ENCODE measurements at regions not wholly inside any gene's neighbourhood (a gene's known extent, or its start where the extent isn't known, plus 50 kb on each side); places are given as distances from the start of the nearest gene placed in this dataset.
"Not testable (repeated sequence)": the region's sequence is repeated elsewhere in the genome, so short reads cannot be mapped to it uniquely, and the experiment has no call there.

DNA sequence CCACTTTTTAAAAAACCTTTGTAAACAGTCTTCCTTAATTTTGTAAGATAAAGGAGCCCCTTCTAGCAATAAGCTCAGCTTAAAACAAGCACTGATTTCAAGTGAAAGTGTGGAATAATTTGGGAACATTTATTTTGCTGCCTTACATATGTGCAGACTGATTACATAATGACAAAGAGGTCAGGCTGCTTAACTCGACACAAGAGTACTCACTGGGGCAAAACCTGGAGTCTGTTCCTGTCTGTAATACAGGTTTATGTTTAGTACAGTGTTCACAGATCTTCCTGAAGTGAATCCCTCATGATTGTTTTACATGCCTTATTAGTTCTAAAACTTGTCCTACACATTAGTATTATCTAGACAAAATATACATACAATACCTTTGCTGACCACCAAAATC, 609.8 kb downstream of the LMO7 start:
- Histone ChIP-seq H3K27ac (ENCODE audit: low read length) (no peak overlapping the region), H3K4me1 (ENCODE audit: low read length) (no peaks in the 10 kb centered on the region), H3K4me3 (ENCODE audit: low read length) (no peak overlapping the region), H3K9ac (ENCODE audit: low read length) (no peak overlapping the region), H4K20me1 (ENCODE audit: insufficient read depth, low read length) (no peaks in the 10 kb centered on the region), H3K36me3 (replicated peaks; ENCODE audit: low read depth, low read length) (no peaks in the 10 kb centered on the region), H3K79me2 (ENCODE audit: low read length) (no peaks in the 10 kb centered on the region), H3K27me3 (ENCODE audit: low read depth, low read length) (no peaks in the 10 kb centered on the region), H3K9me3 (ENCODE audit: insufficient read depth, low read length) (no peaks in the 10 kb centered on the region), H2AFZ (ENCODE audit: low read depth, low read length) (no peak overlapping the region), H3K4me2 (ENCODE audit: low read length) (no peak overlapping the region)
- TF ChIP-seq, protein P1, sequence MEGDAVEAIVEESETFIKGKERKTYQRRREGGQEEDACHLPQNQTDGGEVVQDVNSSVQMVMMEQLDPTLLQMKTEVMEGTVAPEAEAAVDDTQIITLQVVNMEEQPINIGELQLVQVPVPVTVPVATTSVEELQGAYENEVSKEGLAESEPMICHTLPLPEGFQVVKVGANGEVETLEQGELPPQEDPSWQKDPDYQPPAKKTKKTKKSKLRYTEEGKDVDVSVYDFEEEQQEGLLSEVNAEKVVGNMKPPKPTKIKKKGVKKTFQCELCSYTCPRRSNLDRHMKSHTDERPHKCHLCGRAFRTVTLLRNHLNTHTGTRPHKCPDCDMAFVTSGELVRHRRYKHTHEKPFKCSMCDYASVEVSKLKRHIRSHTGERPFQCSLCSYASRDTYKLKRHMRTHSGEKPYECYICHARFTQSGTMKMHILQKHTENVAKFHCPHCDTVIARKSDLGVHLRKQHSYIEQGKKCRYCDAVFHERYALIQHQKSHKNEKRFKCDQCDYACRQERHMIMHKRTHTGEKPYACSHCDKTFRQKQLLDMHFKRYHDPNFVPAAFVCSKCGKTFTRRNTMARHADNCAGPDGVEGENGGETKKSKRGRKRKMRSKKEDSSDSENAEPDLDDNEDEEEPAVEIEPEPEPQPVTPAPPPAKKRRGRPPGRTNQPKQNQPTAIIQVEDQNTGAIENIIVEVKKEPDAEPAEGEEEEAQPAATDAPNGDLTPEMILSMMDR (IDR thresholded peaks at IDR 0.05; ENCODE audit: low read depth, low read length): no peak
- no peak for TF ChIP-seq EZH2phosphoT487 (IDR thresholded peaks at IDR 0.05; ENCODE audit: low read depth)

DNA sequence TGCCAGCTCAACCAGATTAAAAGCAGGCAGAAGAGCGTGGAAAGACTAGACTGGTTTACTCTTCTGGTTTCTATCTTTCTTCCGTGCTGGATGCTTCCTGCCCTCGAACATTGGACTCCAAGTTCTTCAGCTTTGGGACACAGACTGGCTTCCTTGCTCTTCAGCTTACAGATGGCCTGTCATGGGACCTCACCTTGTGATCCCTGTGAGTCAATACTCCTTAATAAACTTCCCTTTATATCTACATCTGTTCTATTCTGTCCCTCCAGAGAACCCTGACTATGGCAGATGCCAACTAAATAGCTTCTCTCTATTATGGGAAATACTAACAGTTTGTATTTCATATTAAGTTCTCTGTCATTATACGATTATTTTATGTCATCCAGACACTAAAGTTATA, 609.1 kb downstream of the LMO7 start:
- no peak overlapping the region for H2AFZ ChIP-seq (ENCODE audit: low read depth, low read length)
- no peak overlapping the region for H3K27ac ChIP-seq (ENCODE audit: low read length)
- no peaks in the 10 kb centered on the region for H3K9me3 ChIP-seq (ENCODE audit: insufficient read depth, low read length)
- H4K20me1 ChIP-seq (ENCODE audit: insufficient read depth, low read length): no peaks in the 10 kb centered on the region
- H3K4me2 ChIP-seq (ENCODE audit: low read length): no peak overlapping the region
- no peaks in the 10 kb centered on the region for H3K79me2 ChIP-seq (ENCODE audit: low read length)
- H3K36me3 ChIP-seq (replicated peaks; ENCODE audit: low read depth, low read length): no peaks in the 10 kb centered on the region
- no peaks in the 10 kb centered on the region for H3K27me3 ChIP-seq (ENCODE audit: low read depth, low read length)
- H3K4me3 ChIP-seq (ENCODE audit: low read length): no peak overlapping the region
- H3K9ac ChIP-seq (ENCODE audit: low read length): no peak overlapping the region
- no peak for TF ChIP-seq EZH2phosphoT487 (IDR thresholded peaks at IDR 0.05; ENCODE audit: low read depth)
- TF ChIP-seq, protein P1 (IDR thresholded peaks at IDR 0.05; ENCODE audit: low read depth, low read length): no peak
- H3K4me1 ChIP-seq (ENCODE audit: low read length): no peaks in the 10 kb centered on the region

DNA sequence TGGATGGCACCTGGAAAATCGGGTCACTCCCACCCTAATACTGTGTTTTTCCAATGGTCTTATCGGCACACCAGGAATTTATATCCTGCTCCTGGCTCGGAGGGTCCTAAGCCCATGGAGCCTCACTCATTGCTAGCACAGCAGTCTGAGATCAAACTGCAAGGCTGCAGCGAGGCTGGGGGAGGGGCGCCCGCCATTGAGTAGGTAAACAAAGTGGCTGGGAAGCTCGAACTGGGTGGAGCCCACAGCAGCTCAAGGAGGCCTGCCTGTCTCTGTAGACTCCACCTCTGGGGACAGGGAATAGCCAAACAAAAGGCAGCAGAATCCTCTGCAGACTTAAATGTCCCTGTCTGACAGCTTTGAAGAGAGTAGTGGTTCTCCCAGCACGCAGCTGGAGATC, 607.0 kb downstream of the LMO7 start:
- H3K4me3 ChIP-seq (ENCODE audit: low read length); H3K36me3 ChIP-seq (replicated peaks; ENCODE audit: low read depth, low read length); H3K9me3 ChIP-seq (ENCODE audit: insufficient read depth, low read length); H2AFZ ChIP-seq (ENCODE audit: low read depth, low read length); H3K4me1 ChIP-seq (ENCODE audit: low read length); H3K79me2 ChIP-seq (ENCODE audit: low read length); H3K27me3 ChIP-seq (ENCODE audit: low read depth, low read length); H3K9ac ChIP-seq (ENCODE audit: low read length); H3K27ac ChIP-seq (ENCODE audit: low read length); H3K4me2 ChIP-seq (ENCODE audit: low read length); H4K20me1 ChIP-seq (ENCODE audit: insufficient read depth, low read length): not testable (repeated sequence)

DNA sequence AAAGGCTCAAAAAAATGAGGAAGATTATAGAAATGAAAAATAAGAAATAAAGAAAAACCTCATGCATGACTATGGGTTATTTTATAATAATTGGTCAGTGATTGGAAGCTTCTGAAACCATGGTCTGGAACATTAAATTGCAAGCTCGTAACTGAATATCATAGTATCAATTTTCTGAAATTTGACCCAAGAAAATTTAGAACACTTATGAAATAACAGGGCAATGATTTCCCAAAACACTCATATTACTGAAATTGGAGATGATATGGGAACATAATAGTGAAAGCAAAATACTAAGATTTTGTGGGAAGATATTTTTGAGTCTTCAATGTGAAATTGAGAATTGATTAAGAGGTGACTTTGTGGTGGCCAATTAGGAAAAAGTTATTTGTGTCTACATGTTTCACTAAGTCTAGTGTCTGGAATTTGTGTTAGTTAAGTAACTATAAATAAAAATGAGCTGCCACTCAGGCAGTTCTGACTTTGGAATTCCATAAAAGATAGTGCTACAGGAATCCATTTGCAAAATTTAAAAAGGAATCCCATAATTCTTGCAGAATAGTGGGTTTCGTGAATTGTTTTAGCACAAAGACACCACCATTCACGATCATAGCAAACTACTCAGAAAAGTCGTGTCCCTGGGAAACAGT, 603.0 kb downstream of the LMO7 start:
- no peak overlapping the region for H3K9ac ChIP-seq (ENCODE audit: low read length)
- H4K20me1 ChIP-seq (ENCODE audit: insufficient read depth, low read length): no peaks in the 10 kb centered on the region
- no peak overlapping the region for H2AFZ ChIP-seq (ENCODE audit: low read depth, low read length)
- no peaks in the 10 kb centered on the region for H3K9me3 ChIP-seq (ENCODE audit: insufficient read depth, low read length)
- no peaks in the 10 kb centered on the region for H3K36me3 ChIP-seq (replicated peaks; ENCODE audit: low read depth, low read length)
- H3K4me2 ChIP-seq (ENCODE audit: low read length): no peak overlapping the region
- no peaks in the 10 kb centered on the region for H3K27me3 ChIP-seq (ENCODE audit: low read depth, low read length)
- H3K4me1 ChIP-seq (ENCODE audit: low read length): no peaks in the 10 kb centered on the region
- H3K27ac ChIP-seq (ENCODE audit: low read length): no peak overlapping the region
- no peak for TF ChIP-seq EZH2phosphoT487 (IDR thresholded peaks at IDR 0.05; ENCODE audit: low read depth)
- TF ChIP-seq, protein P1 (IDR thresholded peaks at IDR 0.05; ENCODE audit: low read depth, low read length): no peak
- H3K79me2 ChIP-seq (ENCODE audit: low read length): no peaks in the 10 kb centered on the region
- no peak overlapping the region for H3K4me3 ChIP-seq (ENCODE audit: low read length)
